ENCODE measurements at regions not wholly inside any gene's neighbourhood (a gene's known extent, or its start where the extent isn't known, plus 50 kb on each side); places are given as distances from the start of the nearest gene placed in this dataset.

GRCh38 chr11:80315200-80315599 lies 874.4 kb upstream of the TENM4 start:
- Histone ChIP-seq H3K36me3 (no peaks in the 10 kb centered on the region), H3K4me3 (no peak overlapping the region), H3K27me3 (no peaks in the 10 kb centered on the region), H3K27ac (no peak overlapping the region), H3K9me3 (no peaks in the 10 kb centered on the region), H3K4me1 (no peaks in the 10 kb centered on the region)
- no peak for DNase-seq
- TF ChIP-seq CTCF (IDR thresholded peaks at IDR 0.05) (no peak), POLR2A (IDR thresholded peaks at IDR 0.05) (no peak)

- no peak overlapping the region for H3K4me3 ChIP-seq
- TF ChIP-seq CTCF (IDR thresholded peaks at IDR 0.05) (no peak), POLR2A (IDR thresholded peaks at IDR 0.05) (no peak)
- H3K36me3 ChIP-seq = no peaks in the 10 kb centered on the region
- H3K27ac ChIP-seq = no peak overlapping the region
- H3K27me3 ChIP-seq = no peaks in the 10 kb centered on the region
- no peaks in the 10 kb centered on the region for H3K9me3 ChIP-seq
- no peak for DNase-seq
- H3K4me1 ChIP-seq = no peaks in the 10 kb centered on the region
These were observed 868.5 kb upstream of the TENM4 start for GRCh38 chr11:80309301-80309700.

GRCh38 chr11:80307676-80308075 lies 866.8 kb upstream of the TENM4 start:
- TF ChIP-seq CTCF (IDR thresholded peaks at IDR 0.05) (no peak), POLR2A (IDR thresholded peaks at IDR 0.05) (no peak)
- no peaks in the 10 kb centered on the region for H3K27me3 ChIP-seq

GRCh38 chr11:80297858-80298632 lies 857.2 kb upstream of the TENM4 start:
- no peak for DNase-seq
- Histone ChIP-seq H3K9me3 (no peaks in the 10 kb centered on the region), H3K4me1 (no peaks in the 10 kb centered on the region), H3K27ac (no peak overlapping the region), H3K27me3 (no peaks in the 10 kb centered on the region), H3K4me3 (no peak overlapping the region), H3K36me3 (no peaks in the 10 kb centered on the region)
- TF ChIP-seq CTCF (IDR thresholded peaks at IDR 0.05) (no peak), POLR2A (IDR thresholded peaks at IDR 0.05) (no peak)

More at GRCh38 chr11:80307676-80308075, 866.8 kb upstream of the TENM4 start:
- Histone ChIP-seq H3K36me3 (no peaks in the 10 kb centered on the region), H3K9me3 (peaks cover 0 to 3% (median 0%) of the 10 kb centered on the region in 4 donors), H3K27ac (no peak overlapping the region), H3K4me1 (no peaks in the 10 kb centered on the region), H3K4me3 (no peak overlapping the region)
- no peak for DNase-seq

- no peaks in the 10 kb centered on the region for H3K36me3 ChIP-seq
- H3K4me3 ChIP-seq = no peak overlapping the region
- DNase-seq = no peak
- TF ChIP-seq POLR2A (IDR thresholded peaks at IDR 0.05) (no peak), CTCF (IDR thresholded peaks at IDR 0.05) (no peak)
- no peak overlapping the region for H3K27ac ChIP-seq
- no peaks in the 10 kb centered on the region for H3K4me1 ChIP-seq
- no peaks in the 10 kb centered on the region for H3K27me3 ChIP-seq
- H3K9me3 ChIP-seq = no peaks in the 10 kb centered on the region
These were observed 852.5 kb upstream of the TENM4 start for GRCh38 chr11:80293293-80293692.

Measured in Peyer's patch (tissue), 4 donors.